ENCODE measurements at regions not wholly inside any gene's neighbourhood (a gene's known extent, or its start where the extent isn't known, plus 50 kb on each side); places are given as distances from the start of the nearest gene placed in this dataset.
A peak's percentile ranks its signal among the peaks of the same experiment; 100 is the strongest.

DNA sequence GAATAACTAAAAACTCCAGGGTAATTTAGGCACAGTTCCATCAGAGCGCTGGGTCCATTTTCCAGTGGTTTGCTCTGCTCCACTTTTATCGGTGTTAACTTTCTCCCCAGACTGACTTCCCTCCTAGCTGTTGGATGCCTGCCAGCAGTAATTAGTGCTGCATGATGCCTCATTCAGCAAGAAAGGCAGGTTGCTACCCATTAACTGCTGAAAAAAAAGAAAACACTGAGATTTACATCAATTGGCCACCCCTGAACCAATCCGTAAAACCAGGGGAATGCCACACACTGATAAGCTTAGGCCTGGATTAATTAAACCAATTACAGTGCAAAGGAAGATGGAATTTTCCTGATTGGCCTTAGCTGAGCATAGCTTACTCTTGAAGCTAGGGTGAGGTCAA is 182.4 kb upstream of the CXXC4 start:
- Histone ChIP-seq H3K18ac (ENCODE audit: extremely low read depth, low read length) (no peak overlapping the region), H4K8ac (ENCODE audit: extremely low read depth, insufficient read depth, low read length) (no peak overlapping the region), H2AFZ (ENCODE audit: low read length) (peak overlapping the region; percentile 36; the same call in 1 of the 2 replicates), H3K56ac (replicated peaks; ENCODE audit: insufficient read length, low read depth, low read length) (no peak overlapping the region), H2BK120ac (replicated peaks; ENCODE audit: low read depth, low read length) (no peak overlapping the region), H4K5ac (ENCODE audit: insufficient read length, low read depth, low read length) (no peak overlapping the region), H3K36me3 (ENCODE audit: control insufficient read depth in 2 of 4, insufficient read depth in 4 of 4, low read length in 3 of 4) (no peaks in the 10 kb centered on the region), H3K23ac (ENCODE audit: insufficient read length) (no peak overlapping the region), H3K79me1 (ENCODE audit: low read depth, low read length) (no peaks in the 10 kb centered on the region), H3K79me2 (ENCODE audit: control insufficient read depth in 1 of 2, insufficient read depth in 2 of 2, low read length in 2 of 2) (no peaks in the 10 kb centered on the region), H3K27ac (ENCODE audit: low read depth, low read length) (no peak overlapping the region), H3K23me2 (ENCODE audit: low read depth, low read length) (no peaks in the 10 kb centered on the region), H3K4me2 (ENCODE audit: insufficient read depth in 1 of 2, low read depth in 2 of 2, low read length in 2 of 2) (no peak overlapping the region), H3K4me3 (ENCODE audit: extremely low read depth in 1 of 4, insufficient read depth in 2 of 4, low read depth in 3 of 4, low read length in 4 of 4) (no peak overlapping the region), H3K4me1 (replicated peaks in 1 of 4; ENCODE audit: control insufficient read depth in 3 of 4, insufficient read depth in 4 of 4, low read length in 3 of 4) (peaks cover 0 to 5% (median 0%) of the 10 kb centered on the region in 4 experiments; a peak in 1 of 7 replicates), H2AK5ac (ENCODE audit: low read depth, low read length) (no peak overlapping the region), H3K9ac (replicated peaks in 1 of 4; ENCODE audit: extremely low read depth in 1 of 4, low read depth in 3 of 4, low read length in 3 of 4) (no peak overlapping the region), H4K91ac (replicated peaks; ENCODE audit: insufficient read length, low read length) (no peak overlapping the region), H2BK15ac (ENCODE audit: low read length) (no peak overlapping the region), H3K4ac (replicated peaks; ENCODE audit: insufficient read length, low read depth, low read length) (no peak overlapping the region), H3K9me3 (ENCODE audit: insufficient read depth in 2 of 2, low read depth in 1 of 2, low read length in 1 of 2) (no peaks in the 10 kb centered on the region), H4K20me1 (replicated peaks in 1 of 2; ENCODE audit: control insufficient read depth in 1 of 2, insufficient read depth in 2 of 2, low read length in 2 of 2) (no peaks in the 10 kb centered on the region), H3K27me3 (replicated peaks in 1 of 4; ENCODE audit: control insufficient read depth in 3 of 4, extremely low read depth in 1 of 4, insufficient read depth in 3 of 4, low read length in 3 of 4) (no peaks in the 10 kb centered on the region), H2BK20ac (ENCODE audit: low read length) (no peak overlapping the region), H2BK5ac (ENCODE audit: low read depth, low read length) (no peak overlapping the region), H2BK12ac (ENCODE audit: low read depth, low read length) (no peak overlapping the region), H3K14ac (ENCODE audit: insufficient read length) (no peak overlapping the region)
- no peak for FAIRE-seq
- POLR2A ChIA-PET (ENCODE audit: partially characterized antibody), result no interaction called here
- WGBS, 2 experiments (ENCODE audit: extremely low coverage in 1 of 2, insufficient coverage in 1 of 2, insufficient read length in 1 of 2, insufficient replicate concordance in 2 of 2, low coverage in 1 of 2, low lambda C conversion rate in 2 of 2, missing lambda C conversion rate in 1 of 2), result 85% methylated on average over 3 of the region's 3 CpGs; no CpG with 5 or more reads in 1 of the 2 experiments
- CTCF ChIA-PET (ENCODE audit: partially characterized antibody), result interaction anchor here (0.5 kb wide), 1 partner anchor 1968 kb away, joined by 3 read pairs; no protein-coding TSS in a partner anchor
- DNase-seq (ENCODE audit: low read depth in 1 of 2, low spot score in 2 of 2), result no peak
- no peak for TF ChIP-seq SAP30 (IDR thresholded peaks at IDR 0.05; ENCODE audit: insufficient read depth, insufficient replicate concordance, low read length)
- no peak for TF ChIP-seq SRF (IDR thresholded peaks at IDR 0.05; ENCODE audit: low read depth, low read length)
- TF ChIP-seq HDAC2 (IDR thresholded peaks at IDR 0.05; ENCODE audit: borderline replicate concordance in 1 of 2, low read depth in 2 of 2, low read length in 2 of 2), result no peak
- no peak for TF ChIP-seq CBX5 (IDR thresholded peaks at IDR 0.05; ENCODE audit: low read depth, low read length)
- no peak for TF ChIP-seq NRF1 (IDR thresholded peaks at IDR 0.05; ENCODE audit: low read depth, low read length)
- no peak for TF ChIP-seq RAD21 (IDR thresholded peaks at IDR 0.05 in 1 of 2, conservative IDR thresholded peaks at IDR 0.05 in 1 of 2; ENCODE audit: low read depth in 2 of 2, low read length in 2 of 2)
- TF ChIP-seq RNF2 (IDR thresholded peaks at IDR 0.05; ENCODE audit: borderline replicate concordance, low read depth, low read length, missing control alignments, poor library complexity, severe bottlenecking), result no peak
- TF ChIP-seq CTCF (IDR thresholded peaks at IDR 0.05; ENCODE audit: control extremely low read depth in 1 of 3, insufficient read depth in 1 of 3, low read depth in 1 of 3, low read length in 3 of 3), result no peak
- TF ChIP-seq NANOG (IDR thresholded peaks at IDR 0.05; ENCODE audit: insufficient read depth, low read depth, low read length, poor library complexity, severe bottlenecking), result no peak

Measured in H1 (cell line).